H54 (cell line): ENCODE measurements at regions not wholly inside any gene's neighbourhood (a gene's known extent, or its start where the extent isn't known, plus 50 kb on each side); places are given as distances from the start of the nearest gene placed in this dataset.

Source experiments
- DNase-seq: peaks from one replicate; pipeline ENCODE4 v3.0.0; 2011; ENCODE audit warnings: low spot score, mixed read lengths; ENCODE audit not compliant: insufficient read length
- FAIRE-seq: peaks from 3 replicates; lab custom pipeline; 2011; peaks lifted over from hg19 to GRCh38; lab: Jason Lieb, UNC
- POLR2A ChIP-seq: IDR thresholded peaks from 2 replicates; pipeline ENCODE4 v1.6.1; 2011; ENCODE audit warnings: low read depth, mild to moderate bottlenecking, low read length

- no peak for FAIRE-seq
- DNase-seq: no peak
- no peak for TF ChIP-seq POLR2A
Observed at GRCh38 chr2:120854766-120855530, 119.3 kb downstream of the GLI2 start.

- DNase-seq (no peak), FAIRE-seq (no peak)
- no peak for TF ChIP-seq POLR2A
Observed at GRCh38 chr2:120855855-120856405, 120.3 kb downstream of the GLI2 start.

GRCh38 chr2:120856421-120856862 is 120.8 kb downstream of the GLI2 start:
- DNase-seq: no peak
- FAIRE-seq: no peak
- no peak for TF ChIP-seq POLR2A

- DNase-seq: no peak
- no peak for FAIRE-seq
- no peak for TF ChIP-seq POLR2A
Observed at GRCh38 chr2:120857422-120857821, 121.8 kb downstream of the GLI2 start.

GRCh38 chr2:120857931-120858330 is 122.3 kb downstream of the GLI2 start:
- DNase-seq: no peak
- no peak for FAIRE-seq
- no peak for TF ChIP-seq POLR2A

- no peak for TF ChIP-seq POLR2A
- no peak for FAIRE-seq
- no peak for DNase-seq
Observed at GRCh38 chr2:120858361-120859106, 122.9 kb downstream of the GLI2 start.

GRCh38 chr2:120859128-120859527 is 123.5 kb downstream of the GLI2 start:
- FAIRE-seq (no peak), DNase-seq (no peak)
- no peak for TF ChIP-seq POLR2A

- no peak for FAIRE-seq
- no peak for TF ChIP-seq POLR2A
- DNase-seq: no peak
Observed at GRCh38 chr2:120859814-120860578, 124.3 kb downstream of the GLI2 start.

GRCh38 chr2:120860579-120860922 is 124.9 kb downstream of the GLI2 start:
- FAIRE-seq: no peak
- TF ChIP-seq POLR2A: no peak
- no peak for DNase-seq

GRCh38 chr2:120861191-120861575 is 125.5 kb downstream of the GLI2 start:
- no peak for FAIRE-seq
- TF ChIP-seq POLR2A: no peak
- DNase-seq: no peak

GRCh38 chr2:120861576-120862191 is 126.0 kb downstream of the GLI2 start:
- no peak for FAIRE-seq
- DNase-seq: no peak
- no peak for TF ChIP-seq POLR2A

GRCh38 chr2:120862201-120863060 is 126.8 kb downstream of the GLI2 start:
- DNase-seq (no peak), FAIRE-seq (no peak)
- TF ChIP-seq POLR2A: no peak
